Prostate gland (tissue), 2 donors: ENCODE measurements at regions not wholly inside any gene's neighbourhood (a gene's known extent, or its start where the extent isn't known, plus 50 kb on each side); places are given as distances from the start of the nearest gene placed in this dataset.

ENCODE experiments used
- DNase-seq: peaks from one replicate; pipeline ENCODE4 v3.0.0-alpha.2; 2019; ENCODE audit warnings: low spot score
- H3K27ac ChIP-seq, 2 donors: fragments of 200-600 bp; sonication (generic); 2 replicates each; pipeline ENCODE4 v1.5.1; 2017 to 2019
- H3K27me3 ChIP-seq: fragments of 200-600 bp; sonication (generic); replicated peaks from 2 replicates; pipeline ENCODE4 v1.5.1; 2019; ENCODE audit not compliant: insufficient read depth
- H3K36me3 ChIP-seq, 2 donors: fragments of 200-600 bp; sonication (generic); 1 replicate in 1 of 2; 2 replicates in 1 of 2; pipeline versions ENCODE4 v1.5.1 to v1.8.1; 2017 to 2019
- H3K4me1 ChIP-seq: fragments of 200-600 bp; sonication (generic); replicated peaks from 2 replicates; pipeline ENCODE4 v1.5.1; 2019
- H3K4me3 ChIP-seq, 2 donors: fragments of 200-600 bp; sonication (generic); 2 replicates each; pipeline ENCODE4 v1.5.1; 2017 to 2019
- H3K9me3 ChIP-seq: fragments of 200-600 bp; sonication (generic); 2 replicates; pipeline ENCODE4 v1.5.1; 2017
- CTCF ChIP-seq, 4 experiments: fragments of 200-600 bp in 2 of 4; fragments of 450-650 bp in 2 of 4; sonication (generic) in 2 of 4; IDR thresholded peaks; 1 replicate in 3 of 4; 2 replicates in 1 of 4; pipeline ENCODE4 v1.5.1; 2016 to 2019; ENCODE audit warnings: antibody characterized with exemption in 4 of 4, mild to moderate bottlenecking in 2 of 4, moderate library complexity in 2 of 4
- POLR2A ChIP-seq: fragments of 450-650 bp; IDR thresholded peaks from one replicate; pipeline ENCODE4 v1.6.1; 2016; ENCODE audit warnings: antibody characterized with exemption, mild to moderate bottlenecking
- POLR2AphosphoS5 ChIP-seq: sonication (generic); formaldehyde crosslinking; IDR thresholded peaks from one replicate; pipeline ENCODE4 v1.6.1; 2017; ENCODE audit warnings: antibody characterized with exemption
- whole genome bisulfite sequencing: methylation state at CpG from one replicate; pipeline ENCODE4 v1.1.5; 2018; 5-methylcytosine and 5-hydroxymethylcytosine counted together
- intact Hi-C: fragments of 100-400 bp; cut with DNase I; formaldehyde crosslinking; loops from one replicate; pipeline ENCODE4 v1.14.2; 2022

GRCh38 chr2:4725618-4726017 is 966.6 kb upstream of the SOX11 start:
- no peaks in the 10 kb centered on the region for H3K27me3 ChIP-seq
- no peak overlapping the region for H3K4me3 ChIP-seq
- H3K4me1 ChIP-seq = no peaks in the 10 kb centered on the region
- WGBS = 82% methylated on average over 4 of the region's 4 CpGs
- TF ChIP-seq CTCF (IDR thresholded peaks at IDR 0.05) = no peak
- TF ChIP-seq POLR2A = no peak
- TF ChIP-seq POLR2AphosphoS5 = no peak
- DNase-seq = no peak
- H3K27ac ChIP-seq = no peak overlapping the region
- no peaks in the 10 kb centered on the region for H3K9me3 ChIP-seq
- intact Hi-C loops = no loop called here
- no peaks in the 10 kb centered on the region for H3K36me3 ChIP-seq

- WGBS = 99% methylated on average over 2 of the region's 2 CpGs
- intact Hi-C loops = no loop called here
- no peaks in the 10 kb centered on the region for H3K36me3 ChIP-seq
Observed at GRCh38 chr2:4732560-4732959, 959.6 kb upstream of the SOX11 start.

GRCh38 chr2:4745056-4745991 is 946.9 kb upstream of the SOX11 start:
- no peak for TF ChIP-seq POLR2AphosphoS5
- no peak for TF ChIP-seq POLR2A
- TF ChIP-seq CTCF (IDR thresholded peaks at IDR 0.05) = no peak
- intact Hi-C loops = no loop called here
- Histone ChIP-seq H3K27me3 (no peaks in the 10 kb centered on the region), H3K4me3 (no peak overlapping the region), H3K4me1 (no peaks in the 10 kb centered on the region), H3K9me3 (no peaks in the 10 kb centered on the region), H3K36me3 (no peaks in the 10 kb centered on the region), H3K27ac (no peak overlapping the region)
- 54% methylated on average over 12 of the region's 12 CpGs for WGBS
- DNase-seq = no peak

More at GRCh38 chr2:4732560-4732959, 959.6 kb upstream of the SOX11 start:
- Histone ChIP-seq H3K4me1 (no peaks in the 10 kb centered on the region), H3K4me3 (no peak overlapping the region), H3K9me3 (no peaks in the 10 kb centered on the region), H3K27me3 (no peaks in the 10 kb centered on the region), H3K27ac (no peak overlapping the region)
- no peak for TF ChIP-seq CTCF (IDR thresholded peaks at IDR 0.05)
- TF ChIP-seq POLR2A = no peak
- TF ChIP-seq POLR2AphosphoS5 = no peak
- DNase-seq = no peak

GRCh38 chr2:4753721-4754120 is 938.5 kb upstream of the SOX11 start:
- no peaks in the 10 kb centered on the region for H3K27me3 ChIP-seq
- H3K4me3 ChIP-seq = no peak overlapping the region
- no peak for DNase-seq
- H3K36me3 ChIP-seq = no peaks in the 10 kb centered on the region
- intact Hi-C loops = no loop called here
- H3K9me3 ChIP-seq = no peaks in the 10 kb centered on the region
- TF ChIP-seq CTCF (IDR thresholded peaks at IDR 0.05) (no peak), POLR2A (no peak), POLR2AphosphoS5 (no peak)
- WGBS = 77% methylated on average over 4 of the region's 4 CpGs
- no peaks in the 10 kb centered on the region for H3K4me1 ChIP-seq
- H3K27ac ChIP-seq = no peak overlapping the region

- TF ChIP-seq CTCF (IDR thresholded peaks at IDR 0.05) = peak in 1 of 4 experiments; percentile 16
- TF ChIP-seq POLR2AphosphoS5 = no peak
- Histone ChIP-seq H3K36me3 (no peaks in the 10 kb centered on the region), H3K27me3 (no peaks in the 10 kb centered on the region), H3K4me3 (no peak overlapping the region), H3K9me3 (no peaks in the 10 kb centered on the region), H3K4me1 (no peaks in the 10 kb centered on the region), H3K27ac (no peak overlapping the region)
- WGBS = 3% methylated on average over 4 of the region's 4 CpGs
- intact Hi-C loops = no loop called here
- DNase-seq = peak; percentile 9
Observed at GRCh38 chr2:4762951-4763376, 929.2 kb upstream of the SOX11 start.
